Neural cell (in vitro differentiated cells): ENCODE measurements at regions not wholly inside any gene's neighbourhood (a gene's known extent, or its start where the extent isn't known, plus 50 kb on each side); places are given as distances from the start of the nearest gene placed in this dataset.

ENCODE experiments used
- H2AFZ ChIP-seq: fragments of 200-600, 300-800 bp; sonication (generic), shearing (Covaris generic); 2 replicates; pipeline ENCODE4 v1.6.0; 2014; ENCODE audit warnings: low read depth, mild to moderate bottlenecking, antibody characterized with exemption, low read length, moderate library complexity
- H3F3A ChIP-seq: fragments of 200-600 bp; shearing (Covaris generic); 2 replicates; pipeline ENCODE4 v1.6.1; 2016; ENCODE audit warnings: mild to moderate bottlenecking, moderate library complexity, mixed read lengths, antibody characterized with exemption, low read length; ENCODE audit not compliant: insufficient read depth, poor library complexity, severe bottlenecking
- H3K27ac ChIP-seq: fragments of 200-600, 300-800 bp; sonication (generic), shearing (Covaris generic); 2 replicates; pipeline ENCODE4 v1.5.1; 2014; ENCODE audit warnings: mild to moderate bottlenecking, low read length, moderate library complexity
- H3K27me3 ChIP-seq: fragments of 300-800, 200-600 bp; sonication (generic), shearing (Covaris generic); 2 replicates; pipeline ENCODE4 v1.6.0; 2014; ENCODE audit warnings: mild to moderate bottlenecking, low read depth, low read length, moderate library complexity; ENCODE audit not compliant: insufficient read depth
- H3K36me3 ChIP-seq: fragments of 300-800, 200-600 bp; sonication (generic), shearing (Covaris generic); 2 replicates; pipeline ENCODE4 v1.5.1; 2014; ENCODE audit warnings: mild to moderate bottlenecking, antibody characterized with exemption, low read length, moderate library complexity; ENCODE audit not compliant: insufficient read depth
- H3K4me2 ChIP-seq: fragments of 300-800, 200-600 bp; sonication (generic), shearing (Covaris generic); 2 replicates; pipeline ENCODE4 v1.6.0; 2014; ENCODE audit warnings: mild to moderate bottlenecking, low read length
- H3K4me3 ChIP-seq: fragments of 300-800, 200-600 bp; sonication (generic), shearing (Covaris generic); 2 replicates; pipeline ENCODE4 v1.5.1; 2014; ENCODE audit warnings: mild to moderate bottlenecking, low read length, moderate library complexity
- H3K79me2 ChIP-seq: fragments of 200-600 bp; shearing (Covaris generic); replicated peaks from 2 replicates; pipeline ENCODE4 v1.6.0; 2014; ENCODE audit warnings: mild to moderate bottlenecking, low read length, moderate library complexity; ENCODE audit not compliant: insufficient read depth
- H3K9ac ChIP-seq: fragments of 300-800, 200-600 bp; sonication (generic), shearing (Covaris generic); 2 replicates; pipeline ENCODE4 v1.6.1; 2016; ENCODE audit warnings: mild to moderate bottlenecking, low read length, mixed read lengths
- H3K9me2 ChIP-seq: fragments of 200-600 bp; shearing (Covaris generic); 2 replicates; pipeline ENCODE4 v1.6.1; 2016; ENCODE audit warnings: mild to moderate bottlenecking, low read length, mixed read lengths; ENCODE audit not compliant: insufficient read depth
- H3K9me3 ChIP-seq: fragments of 200-600, 300-800 bp; sonication (generic), shearing (Covaris generic); 2 replicates; pipeline ENCODE4 v1.6.1; 2016; ENCODE audit warnings: mild to moderate bottlenecking, mixed run types, low read length, moderate library complexity, mixed read lengths
- H4K20me1 ChIP-seq: fragments of 200-600 bp; shearing (Covaris generic); 2 replicates; pipeline ENCODE4 v1.6.1; 2016; ENCODE audit warnings: mild to moderate bottlenecking, mixed run types; ENCODE audit not compliant: insufficient read depth
- EP300 ChIP-seq: fragments of 450-650 bp; conservative IDR thresholded peaks from 2 replicates; pipeline ENCODE4 v1.6.1; 2014; ENCODE audit warnings: antibody characterized with exemption, mild to moderate bottlenecking, moderate library complexity; ENCODE audit not compliant: poor library complexity, severe bottlenecking
- EZH2 ChIP-seq: fragments of 200-600, 300-800 bp; shearing (Covaris generic), sonication (generic); IDR thresholded peaks from 2 replicates; pipeline ENCODE4 v1.6.1; 2014; ENCODE audit warnings: antibody characterized with exemption, low read length, borderline replicate concordance, mild to moderate bottlenecking; ENCODE audit not compliant: insufficient read depth, poor library complexity, severe bottlenecking
- MXI1 ChIP-seq: fragments of 450-650 bp; conservative IDR thresholded peaks from 2 replicates; pipeline ENCODE4 v1.6.1; 2014; ENCODE audit warnings: antibody characterized with exemption, mild to moderate bottlenecking; ENCODE audit not compliant: poor library complexity, severe bottlenecking
- POLR2AphosphoS5 ChIP-seq: IDR thresholded peaks from 2 replicates; pipeline ENCODE4 v1.6.1; 2012
- RAD21 ChIP-seq: fragments of 450-650 bp; conservative IDR thresholded peaks from 2 replicates; pipeline ENCODE4 v1.6.1; 2014; ENCODE audit warnings: antibody characterized with exemption, mild to moderate bottlenecking, moderate library complexity
- SMC3 ChIP-seq: fragments of 450-650 bp; conservative IDR thresholded peaks from 2 replicates; pipeline ENCODE4 v1.6.1; 2014; ENCODE audit warnings: antibody characterized with exemption, mild to moderate bottlenecking, moderate library complexity; ENCODE audit not compliant: poor library complexity
- TAF1 ChIP-seq: IDR thresholded peaks from 2 replicates; pipeline ENCODE4 v1.6.1; 2012; ENCODE audit warnings: low read depth
- TF ChIP-seq, protein P1 (sequence below): fragments of 450-650 bp; IDR thresholded peaks from 2 replicates; pipeline ENCODE4 v1.5.1; 2014; ENCODE audit warnings: antibody characterized with exemption, mild to moderate bottlenecking, moderate library complexity; ENCODE audit not compliant: poor library complexity, severe bottlenecking
- TF ChIP-seq, protein P2 (sequence below): IDR thresholded peaks from 2 replicates; pipeline ENCODE4 v1.6.1; 2012; ENCODE audit warnings: borderline replicate concordance

DNA sequence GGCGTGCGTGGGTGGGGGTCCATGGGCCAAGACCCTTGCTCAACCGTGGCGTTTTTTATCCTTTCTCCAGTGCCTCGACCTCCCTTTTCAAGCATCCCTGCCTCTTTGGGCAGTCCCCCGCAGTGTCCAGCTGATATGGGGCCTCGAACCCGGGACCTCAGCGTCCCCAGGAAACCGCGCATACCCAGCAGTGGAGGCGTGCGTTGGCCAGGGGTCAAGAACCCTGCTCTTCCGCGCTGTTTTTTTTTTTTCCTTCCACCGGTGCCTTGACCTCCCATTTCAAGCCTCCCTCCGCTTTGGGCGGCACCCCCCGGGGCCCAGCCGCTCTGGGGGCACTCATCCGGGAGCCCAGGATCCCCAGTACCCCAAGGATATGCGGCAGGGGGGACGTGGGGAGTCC, 325.8 kb downstream of the ALG10 start:
- Histone ChIP-seq H3F3A (no peaks in the 10 kb centered on the region), H3K9me2 (no peaks in the 10 kb centered on the region), H2AFZ (no peak overlapping the region), H3K79me2 (no peaks in the 10 kb centered on the region), H3K27me3 (no peaks in the 10 kb centered on the region), H3K4me3 (no peak overlapping the region), H3K4me2 (no peak overlapping the region), H4K20me1 (no peaks in the 10 kb centered on the region), H3K36me3 (no peaks in the 10 kb centered on the region), H3K27ac (no peak overlapping the region), H3K9me3 (peaks cover 16% of the 10 kb centered on the region), H3K9ac (no peak overlapping the region)
- no peak for TF ChIP-seq RAD21
- TF ChIP-seq, protein P1, sequence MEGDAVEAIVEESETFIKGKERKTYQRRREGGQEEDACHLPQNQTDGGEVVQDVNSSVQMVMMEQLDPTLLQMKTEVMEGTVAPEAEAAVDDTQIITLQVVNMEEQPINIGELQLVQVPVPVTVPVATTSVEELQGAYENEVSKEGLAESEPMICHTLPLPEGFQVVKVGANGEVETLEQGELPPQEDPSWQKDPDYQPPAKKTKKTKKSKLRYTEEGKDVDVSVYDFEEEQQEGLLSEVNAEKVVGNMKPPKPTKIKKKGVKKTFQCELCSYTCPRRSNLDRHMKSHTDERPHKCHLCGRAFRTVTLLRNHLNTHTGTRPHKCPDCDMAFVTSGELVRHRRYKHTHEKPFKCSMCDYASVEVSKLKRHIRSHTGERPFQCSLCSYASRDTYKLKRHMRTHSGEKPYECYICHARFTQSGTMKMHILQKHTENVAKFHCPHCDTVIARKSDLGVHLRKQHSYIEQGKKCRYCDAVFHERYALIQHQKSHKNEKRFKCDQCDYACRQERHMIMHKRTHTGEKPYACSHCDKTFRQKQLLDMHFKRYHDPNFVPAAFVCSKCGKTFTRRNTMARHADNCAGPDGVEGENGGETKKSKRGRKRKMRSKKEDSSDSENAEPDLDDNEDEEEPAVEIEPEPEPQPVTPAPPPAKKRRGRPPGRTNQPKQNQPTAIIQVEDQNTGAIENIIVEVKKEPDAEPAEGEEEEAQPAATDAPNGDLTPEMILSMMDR, result no peak
- no peak for TF ChIP-seq MXI1
- TF ChIP-seq, protein P2, sequence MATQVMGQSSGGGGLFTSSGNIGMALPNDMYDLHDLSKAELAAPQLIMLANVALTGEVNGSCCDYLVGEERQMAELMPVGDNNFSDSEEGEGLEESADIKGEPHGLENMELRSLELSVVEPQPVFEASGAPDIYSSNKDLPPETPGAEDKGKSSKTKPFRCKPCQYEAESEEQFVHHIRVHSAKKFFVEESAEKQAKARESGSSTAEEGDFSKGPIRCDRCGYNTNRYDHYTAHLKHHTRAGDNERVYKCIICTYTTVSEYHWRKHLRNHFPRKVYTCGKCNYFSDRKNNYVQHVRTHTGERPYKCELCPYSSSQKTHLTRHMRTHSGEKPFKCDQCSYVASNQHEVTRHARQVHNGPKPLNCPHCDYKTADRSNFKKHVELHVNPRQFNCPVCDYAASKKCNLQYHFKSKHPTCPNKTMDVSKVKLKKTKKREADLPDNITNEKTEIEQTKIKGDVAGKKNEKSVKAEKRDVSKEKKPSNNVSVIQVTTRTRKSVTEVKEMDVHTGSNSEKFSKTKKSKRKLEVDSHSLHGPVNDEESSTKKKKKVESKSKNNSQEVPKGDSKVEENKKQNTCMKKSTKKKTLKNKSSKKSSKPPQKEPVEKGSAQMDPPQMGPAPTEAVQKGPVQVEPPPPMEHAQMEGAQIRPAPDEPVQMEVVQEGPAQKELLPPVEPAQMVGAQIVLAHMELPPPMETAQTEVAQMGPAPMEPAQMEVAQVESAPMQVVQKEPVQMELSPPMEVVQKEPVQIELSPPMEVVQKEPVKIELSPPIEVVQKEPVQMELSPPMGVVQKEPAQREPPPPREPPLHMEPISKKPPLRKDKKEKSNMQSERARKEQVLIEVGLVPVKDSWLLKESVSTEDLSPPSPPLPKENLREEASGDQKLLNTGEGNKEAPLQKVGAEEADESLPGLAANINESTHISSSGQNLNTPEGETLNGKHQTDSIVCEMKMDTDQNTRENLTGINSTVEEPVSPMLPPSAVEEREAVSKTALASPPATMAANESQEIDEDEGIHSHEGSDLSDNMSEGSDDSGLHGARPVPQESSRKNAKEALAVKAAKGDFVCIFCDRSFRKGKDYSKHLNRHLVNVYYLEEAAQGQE, result no peak
- TF ChIP-seq POLR2AphosphoS5, result no peak
- no peak for TF ChIP-seq EZH2
- TF ChIP-seq EP300, result no peak
- TF ChIP-seq SMC3, result no peak
- no peak for TF ChIP-seq TAF1

DNA sequence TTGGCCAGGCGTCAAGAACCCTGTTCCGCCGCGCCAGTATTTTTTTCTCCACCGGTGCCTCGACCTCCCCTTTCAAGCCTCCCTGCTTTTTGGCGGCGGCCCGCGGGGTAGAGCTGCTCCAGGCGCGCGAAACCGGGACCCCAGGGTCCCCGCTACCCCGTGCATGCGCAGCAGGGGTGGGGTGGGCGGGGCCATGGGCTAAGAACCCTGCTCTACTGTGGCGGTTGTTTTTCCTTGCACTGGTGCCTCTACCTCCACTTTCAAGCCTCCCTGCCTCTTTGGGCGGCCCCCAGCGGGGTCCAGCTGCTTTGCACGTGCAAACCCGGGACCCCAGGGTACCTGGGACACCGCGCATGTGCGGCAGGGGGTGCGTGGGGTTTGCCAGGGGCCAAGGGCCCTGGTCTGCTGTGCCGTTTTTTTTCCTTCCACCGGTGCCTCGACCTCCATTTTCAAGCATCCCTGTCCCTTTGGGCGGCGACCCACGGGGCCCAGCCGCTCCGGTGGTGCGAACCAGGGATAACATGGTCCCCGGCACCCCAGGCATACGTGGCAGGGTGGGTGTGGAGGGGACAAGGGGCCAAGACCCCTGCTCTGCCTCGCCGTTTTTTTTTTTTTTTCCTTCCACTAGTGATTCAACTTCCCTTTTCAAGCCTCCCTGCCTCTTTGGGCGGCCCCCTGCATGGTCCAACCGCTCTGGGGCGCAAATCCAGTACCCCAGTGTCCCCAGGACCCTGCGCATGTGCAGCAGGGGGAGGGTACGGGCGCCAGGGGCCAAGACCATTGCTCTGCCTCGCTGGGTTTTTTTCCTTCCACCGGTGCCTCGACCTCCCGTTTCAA, 326.8 kb downstream of the ALG10 start:
- H3K79me2 ChIP-seq, result no peaks in the 10 kb centered on the region
- no peaks in the 10 kb centered on the region for H4K20me1 ChIP-seq
- TF ChIP-seq MXI1, result no peak
- TF ChIP-seq POLR2AphosphoS5, result no peak
- TF ChIP-seq, protein P1, result no peak
- TF ChIP-seq, protein P2, result no peak
- no peak for TF ChIP-seq TAF1
- TF ChIP-seq EP300, result no peak
- TF ChIP-seq SMC3, result no peak
- TF ChIP-seq RAD21, result no peak
- TF ChIP-seq EZH2, result no peak
- H2AFZ ChIP-seq, result no peak overlapping the region
- no peak overlapping the region for H3K9ac ChIP-seq
- H3K27ac ChIP-seq, result no peak overlapping the region
- H3K27me3 ChIP-seq, result no peaks in the 10 kb centered on the region
- no peak overlapping the region for H3K4me3 ChIP-seq
- no peaks in the 10 kb centered on the region for H3K9me2 ChIP-seq
- H3F3A ChIP-seq, result no peaks in the 10 kb centered on the region
- H3K4me2 ChIP-seq, result no peak overlapping the region
- no peaks in the 10 kb centered on the region for H3K36me3 ChIP-seq
- H3K9me3 ChIP-seq, result peaks cover 10% of the 10 kb centered on the region
